HL-60 (cell line): ENCODE measurements at regions not wholly inside any gene's neighbourhood (a gene's known extent, or its start where the extent isn't known, plus 50 kb on each side); places are given as distances from the start of the nearest gene placed in this dataset.

Experiments
- DNase-seq, 2 experiments: peaks; one replicate each; pipeline ENCODE4 v3.0.0-alpha.2; 2010 to 2020; ENCODE audit warnings: low read depth in 1 of 2, low spot score in 1 of 2
- H3K27ac ChIP-seq: fragments of 250-450 bp; sonication (Bioruptor Pico); replicated peaks from 2 replicates; pipeline ENCODE4 v1.5.1; 2020; ENCODE audit warnings: mild to moderate bottlenecking, moderate library complexity
- H3K27me3 ChIP-seq: fragments of 250-450 bp; sonication (Bioruptor Pico); 2 replicates; pipeline ENCODE4 v1.5.1; 2021; ENCODE audit warnings: mild to moderate bottlenecking, moderate library complexity; ENCODE audit not compliant: insufficient read depth, poor library complexity, severe bottlenecking
- H3K4me3 ChIP-seq: replicated peaks from 2 replicates; pipeline ENCODE4 v1.5.1; 2011; ENCODE audit warnings: mild to moderate bottlenecking, control low read depth, low read length; ENCODE audit not compliant: insufficient read depth
- CTCF ChIP-seq: IDR thresholded peaks from one replicate; pipeline ENCODE4 v1.5.1; 2011; ENCODE audit warnings: low read length, control low read depth, inconsistent platforms; ENCODE audit not compliant: insufficient read depth
- GABPA ChIP-seq: IDR thresholded peaks from 2 replicates; pipeline ENCODE4 v1.6.1; 2012; ENCODE audit warnings: low read depth
- POLR2AphosphoS5 ChIP-seq: IDR thresholded peaks from 2 replicates; pipeline ENCODE4 v1.6.1; 2012; ENCODE audit warnings: low read depth
- REST ChIP-seq: IDR thresholded peaks from 2 replicates; pipeline ENCODE4 v1.6.1; 2012; ENCODE audit warnings: low read depth; ENCODE audit not compliant: insufficient replicate concordance
- SPI1 ChIP-seq: IDR thresholded peaks from 2 replicates; pipeline ENCODE4 v1.6.1; 2012; ENCODE audit warnings: low read depth, mild to moderate bottlenecking, borderline replicate concordance

- no peaks in the 10 kb centered on the region for H3K27me3 ChIP-seq
- H3K27ac ChIP-seq = no peak overlapping the region
- no peak for DNase-seq
- no peak for TF ChIP-seq POLR2AphosphoS5
- no peak for TF ChIP-seq REST
- no peak for TF ChIP-seq GABPA
- TF ChIP-seq SPI1 = no peak
- TF ChIP-seq CTCF = no peak
- no peak overlapping the region for H3K4me3 ChIP-seq
These were observed 217.7 kb downstream of the HAO1 start for GRCh38 chr20:7722564-7722963.

GRCh38 chr20:7723284-7723683 is 217.0 kb downstream of the HAO1 start:
- no peak overlapping the region for H3K27ac ChIP-seq

GRCh38 chr20:7728338-7728737 is 211.9 kb downstream of the HAO1 start:
- no peak for TF ChIP-seq CTCF
- no peak for TF ChIP-seq POLR2AphosphoS5
- no peak for TF ChIP-seq GABPA
- TF ChIP-seq SPI1 = no peak
- no peak for TF ChIP-seq REST
- Histone ChIP-seq H3K4me3 (no peak overlapping the region), H3K27ac (no peak overlapping the region), H3K27me3 (no peaks in the 10 kb centered on the region)
- DNase-seq = no peak

More at GRCh38 chr20:7723284-7723683, 217.0 kb downstream of the HAO1 start:
- no peak for TF ChIP-seq POLR2AphosphoS5
- TF ChIP-seq REST = no peak
- TF ChIP-seq SPI1 = no peak
- TF ChIP-seq CTCF = no peak
- TF ChIP-seq GABPA = no peak
- DNase-seq = no peak
- no peak overlapping the region for H3K4me3 ChIP-seq
- H3K27me3 ChIP-seq = no peaks in the 10 kb centered on the region
